SJSA1 (cell line): ENCODE measurements at regions not wholly inside any gene's neighbourhood (a gene's known extent, or its start where the extent isn't known, plus 50 kb on each side); places are given as distances from the start of the nearest gene placed in this dataset.
A peak's percentile ranks its signal among the peaks of the same experiment; 100 is the strongest.
"Not testable (repeated sequence)": the region's sequence is repeated elsewhere in the genome, so short reads cannot be mapped to it uniquely, and the experiment has no call there.

Experiments used
- DNase-seq, 2 experiments: peaks; one replicate each; pipeline ENCODE4 v3.0.0-alpha.2; 2015 to 2020; ENCODE audit warnings: low spot score in 2 of 2, low read depth in 1 of 2
- H3K27ac ChIP-seq: fragments of 250-450 bp; sonication (Bioruptor Pico); 2 replicates; pipeline ENCODE4 v1.5.1; 2020; ENCODE audit warnings: mild to moderate bottlenecking, moderate library complexity
- H3K27me3 ChIP-seq: fragments of 250-450 bp; sonication (Bioruptor Pico); replicated peaks from 2 replicates; pipeline ENCODE4 v1.5.1; 2020; ENCODE audit warnings: mild to moderate bottlenecking, moderate library complexity
- H3K36me3 ChIP-seq: fragments of 250-450 bp; sonication (Bioruptor Pico); 2 replicates; pipeline ENCODE4 v1.5.1; 2020; ENCODE audit warnings: mild to moderate bottlenecking
- H3K4me1 ChIP-seq: fragments of 250-450 bp; sonication (Bioruptor Pico); replicated peaks from 2 replicates; pipeline ENCODE4 v1.6.1; 2021; ENCODE audit warnings: mild to moderate bottlenecking
- H3K4me3 ChIP-seq: fragments of 250-450 bp; sonication (Bioruptor Pico); 2 replicates; pipeline ENCODE4 v1.5.1; 2020; ENCODE audit warnings: mild to moderate bottlenecking
- H3K9me3 ChIP-seq: fragments of 250-450 bp; sonication (Bioruptor Pico); replicated peaks from 2 replicates; pipeline ENCODE4 v1.5.1; 2020; ENCODE audit warnings: mild to moderate bottlenecking

DNA sequence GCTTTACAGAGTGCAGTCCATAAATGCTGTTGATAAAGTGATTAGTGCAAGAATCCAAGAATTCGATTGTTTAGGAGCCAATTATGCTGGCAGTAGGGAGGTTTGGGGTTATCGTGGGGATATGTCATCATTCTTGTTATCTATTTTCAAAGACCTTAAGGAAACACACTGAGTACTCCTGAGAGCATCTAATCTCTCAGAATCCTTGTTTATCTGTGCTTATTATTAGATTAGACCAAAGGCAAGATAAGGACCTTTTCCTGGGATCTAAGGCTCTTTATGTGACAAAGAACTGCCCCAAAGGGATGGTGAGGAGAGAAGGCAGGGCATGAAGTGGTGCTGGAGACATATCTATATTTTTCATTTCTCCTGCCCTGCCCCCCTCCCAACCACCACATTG, 139.1 kb downstream of the TSEN15 start:
- Histone ChIP-seq H3K27me3 (peaks cover 20% of the 10 kb centered on the region), H3K27ac (no peak overlapping the region), H3K36me3 (no peaks in the 10 kb centered on the region), H3K9me3 (no peaks in the 10 kb centered on the region), H3K4me1 (no peaks in the 10 kb centered on the region), H3K4me3 (no peak overlapping the region)
- no peak for DNase-seq

DNA sequence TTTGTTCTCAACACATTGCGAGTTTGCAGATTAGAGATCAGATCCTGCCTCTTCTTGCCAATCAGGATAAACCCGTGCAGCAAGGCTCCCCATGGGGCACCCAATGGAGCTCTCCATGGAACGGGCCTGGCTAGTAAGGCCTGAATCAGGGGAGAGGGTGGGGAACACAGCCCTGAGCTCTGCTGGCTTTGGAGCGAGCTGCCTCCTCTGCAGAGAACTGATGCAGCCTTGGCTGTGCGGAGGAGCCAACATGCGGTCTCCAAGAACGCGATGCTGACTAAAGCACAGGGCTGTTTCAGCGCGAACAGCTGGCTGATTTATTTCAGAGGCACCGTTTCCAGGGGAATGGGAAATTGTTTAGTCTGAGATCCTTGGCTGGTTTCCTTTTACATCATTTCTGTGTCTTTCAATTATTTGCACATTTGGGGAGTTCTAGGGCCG, 139.7 kb downstream of the TSEN15 start:
- Histone ChIP-seq H3K27me3 (peaks cover 20% of the 10 kb centered on the region), H3K4me1 (no peaks in the 10 kb centered on the region), H3K27ac (no peak overlapping the region), H3K36me3 (no peaks in the 10 kb centered on the region), H3K9me3 (no peaks in the 10 kb centered on the region), H3K4me3 (no peak overlapping the region)
- DNase-seq: no peak

DNA sequence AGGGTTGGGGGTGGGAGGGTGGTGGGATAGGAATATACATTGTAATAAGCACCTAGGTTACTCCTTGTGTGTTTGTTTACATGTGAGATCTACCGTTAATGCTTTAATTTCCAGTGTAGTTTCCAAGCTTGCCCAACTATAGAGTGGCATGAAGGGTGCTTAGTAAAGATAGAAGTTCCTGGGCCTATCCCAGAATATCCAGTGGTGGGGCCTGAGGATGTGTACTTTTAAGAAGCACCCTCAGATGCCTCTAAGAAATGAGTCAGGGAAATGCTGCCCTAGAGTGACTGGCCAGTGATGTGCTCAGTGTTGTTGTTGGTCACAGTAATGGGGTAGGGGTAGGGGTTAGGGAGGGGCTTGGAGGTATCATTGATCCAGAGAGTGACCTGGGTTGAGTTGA, 141.3 kb downstream of the TSEN15 start:
- Histone ChIP-seq H3K36me3 (no peaks in the 10 kb centered on the region), H3K9me3 (no peaks in the 10 kb centered on the region), H3K4me3 (no peak overlapping the region), H3K27me3 (peaks cover 20% of the 10 kb centered on the region), H3K4me1 (no peaks in the 10 kb centered on the region), H3K27ac (no peak overlapping the region)
- DNase-seq: no peak

DNA sequence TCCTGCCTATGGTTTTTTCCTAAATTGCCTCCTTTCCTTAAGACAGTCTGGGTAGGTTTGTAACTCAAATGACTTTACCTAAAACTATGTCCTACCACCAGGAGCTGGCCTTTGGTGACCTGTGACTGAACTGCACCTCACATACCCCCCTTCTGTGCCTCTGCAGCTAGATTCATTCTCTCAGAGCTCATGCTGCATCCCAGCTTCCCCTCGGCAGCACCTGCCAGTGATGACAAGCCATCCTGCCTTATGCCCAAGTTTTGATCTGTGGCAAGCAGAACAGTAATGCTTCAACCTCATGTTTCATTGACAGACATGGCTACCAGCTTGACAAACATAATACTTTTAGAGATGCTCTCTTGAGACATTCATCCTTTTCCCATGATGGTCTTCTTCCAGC, 141.9 kb downstream of the TSEN15 start:
- no peak for DNase-seq
- H3K36me3 ChIP-seq: no peaks in the 10 kb centered on the region
- H3K27me3 ChIP-seq: peaks cover 20% of the 10 kb centered on the region
- H3K4me1 ChIP-seq: no peaks in the 10 kb centered on the region
- H3K9me3 ChIP-seq: no peaks in the 10 kb centered on the region
- H3K4me3 ChIP-seq: no peak overlapping the region
- H3K27ac ChIP-seq: no peak overlapping the region

DNA sequence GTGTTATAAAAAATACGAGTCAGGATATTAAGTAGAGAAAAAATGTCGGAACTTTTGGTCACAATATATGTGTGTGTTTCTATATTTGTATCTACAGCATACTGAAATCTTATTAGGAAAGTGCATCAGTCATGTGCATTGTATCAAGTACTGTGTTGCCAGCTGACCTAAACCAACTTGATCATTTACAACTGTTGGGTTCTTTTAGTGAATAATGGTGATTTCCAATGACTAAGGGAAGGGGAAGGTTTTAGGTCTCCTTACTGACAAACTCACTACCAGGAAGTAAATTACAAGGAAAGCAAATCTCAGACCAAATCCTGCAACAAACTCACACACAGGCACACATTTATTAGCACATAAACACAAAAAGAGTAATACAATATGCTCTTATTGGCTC, 142.7 kb downstream of the TSEN15 start:
- no peaks in the 10 kb centered on the region for H3K9me3 ChIP-seq
- no peaks in the 10 kb centered on the region for H3K4me1 ChIP-seq
- no peak overlapping the region for H3K27ac ChIP-seq
- H3K36me3 ChIP-seq: no peaks in the 10 kb centered on the region
- H3K27me3 ChIP-seq: peaks cover 19% of the 10 kb centered on the region
- no peak overlapping the region for H3K4me3 ChIP-seq
- DNase-seq: no peak

DNA sequence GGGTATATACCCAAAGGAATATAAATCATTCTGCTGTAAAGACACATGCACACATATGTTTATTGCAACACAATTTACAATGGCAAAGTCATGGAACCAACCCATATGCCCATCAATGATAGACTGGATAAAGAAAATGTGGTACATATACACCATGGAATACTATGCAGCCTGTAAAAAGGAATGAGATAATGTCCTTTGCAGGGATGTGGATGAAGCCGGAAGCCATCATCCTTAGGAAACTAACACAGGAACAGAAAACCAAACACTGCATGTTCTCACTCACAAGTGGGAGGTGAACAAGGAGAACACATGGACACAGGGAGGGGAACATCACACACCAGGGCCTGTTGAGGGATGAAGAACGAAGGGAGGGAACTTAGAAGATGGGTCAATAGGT, 144.2 kb downstream of the TSEN15 start:
- not testable (repeated sequence) for H3K4me1 ChIP-seq, DNase-seq, H3K4me3 ChIP-seq, H3K27ac ChIP-seq, H3K36me3 ChIP-seq, H3K9me3 ChIP-seq, H3K27me3 ChIP-seq

DNA sequence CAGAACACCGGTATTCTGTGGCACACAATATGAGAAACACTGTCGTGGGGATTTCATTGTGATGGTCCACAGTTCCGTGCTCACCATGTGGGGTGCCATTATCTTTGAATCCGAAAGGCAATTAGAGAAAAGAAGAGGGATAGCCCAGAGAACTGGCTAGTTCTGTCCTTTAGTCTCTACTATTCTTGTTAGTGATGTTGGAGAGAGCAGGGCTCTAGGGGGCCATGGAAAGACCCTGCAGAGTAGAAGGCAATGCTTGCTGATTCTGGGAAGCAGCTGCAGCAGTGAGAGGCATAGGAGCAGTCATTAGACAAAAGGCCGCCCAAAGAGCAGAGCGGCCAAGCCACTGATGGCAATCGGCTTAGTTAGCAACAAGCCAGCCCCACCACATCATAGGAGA, 146.3 kb downstream of the TSEN15 start:
- no peaks in the 10 kb centered on the region for H3K9me3 ChIP-seq
- no peak overlapping the region for H3K27ac ChIP-seq
- H3K36me3 ChIP-seq: no peaks in the 10 kb centered on the region
- no peak for DNase-seq
- no peak overlapping the region for H3K4me3 ChIP-seq
- no peaks in the 10 kb centered on the region for H3K27me3 ChIP-seq
- H3K4me1 ChIP-seq: no peaks in the 10 kb centered on the region

DNA sequence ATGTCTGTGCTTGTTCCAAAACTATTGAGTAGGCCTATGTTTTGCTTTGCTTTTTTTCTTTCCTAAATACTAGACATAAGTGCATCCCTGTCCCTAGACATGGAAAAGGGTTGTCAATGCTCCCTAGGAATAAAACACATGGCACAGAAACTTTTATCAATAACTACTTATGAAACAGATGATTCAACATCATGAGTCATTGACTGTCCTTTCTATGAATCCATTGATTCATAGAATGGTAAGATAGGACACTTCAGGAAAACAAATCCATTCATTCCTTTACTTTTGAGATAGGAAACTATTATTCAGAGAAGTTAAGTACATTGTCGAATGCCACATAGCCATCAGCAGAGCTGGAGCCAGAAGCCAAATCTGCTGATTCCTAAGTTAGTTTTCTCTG, 147.5 kb downstream of the TSEN15 start:
- no peak for DNase-seq
- Histone ChIP-seq H3K36me3 (no peaks in the 10 kb centered on the region), H3K4me3 (no peak overlapping the region), H3K4me1 (no peaks in the 10 kb centered on the region), H3K27ac (no peak overlapping the region), H3K9me3 (no peaks in the 10 kb centered on the region), H3K27me3 (no peaks in the 10 kb centered on the region)

DNA sequence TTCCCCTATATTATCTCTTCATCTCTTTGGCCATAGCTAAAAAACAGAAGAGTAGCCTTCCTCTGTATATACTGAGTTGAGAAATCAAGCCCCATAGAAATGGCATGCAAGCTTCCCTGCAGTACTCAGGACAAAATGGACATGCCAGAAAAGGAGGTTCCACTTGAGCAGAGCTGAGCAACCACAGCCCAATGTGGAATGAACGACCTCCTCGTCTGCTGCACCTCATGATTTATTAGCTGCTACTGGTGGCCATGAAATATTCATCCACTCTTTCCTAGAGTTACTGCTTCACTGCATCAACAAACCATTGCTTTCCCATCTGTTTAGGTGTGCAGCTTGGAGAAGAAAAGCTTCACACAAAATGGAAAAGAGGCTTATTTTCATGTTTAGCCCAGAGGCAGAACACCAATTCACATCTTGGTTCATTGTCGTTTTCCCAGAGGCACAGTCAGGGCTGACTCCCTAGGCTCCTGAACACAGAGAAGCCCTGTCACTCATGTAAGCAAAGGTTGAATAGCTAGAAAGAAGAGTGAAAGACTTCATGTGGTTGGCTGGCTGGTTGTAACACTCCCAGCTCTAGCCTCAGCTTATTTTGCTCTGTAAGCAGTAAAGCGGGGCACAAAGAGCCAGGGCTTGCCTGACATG, 148.0 kb downstream of the TSEN15 start:
- H3K9me3 ChIP-seq: no peaks in the 10 kb centered on the region
- H3K4me3 ChIP-seq: no peak overlapping the region
- H3K4me1 ChIP-seq: no peaks in the 10 kb centered on the region
- no peak for DNase-seq
- no peak overlapping the region for H3K27ac ChIP-seq
- no peaks in the 10 kb centered on the region for H3K27me3 ChIP-seq
- H3K36me3 ChIP-seq: no peaks in the 10 kb centered on the region

DNA sequence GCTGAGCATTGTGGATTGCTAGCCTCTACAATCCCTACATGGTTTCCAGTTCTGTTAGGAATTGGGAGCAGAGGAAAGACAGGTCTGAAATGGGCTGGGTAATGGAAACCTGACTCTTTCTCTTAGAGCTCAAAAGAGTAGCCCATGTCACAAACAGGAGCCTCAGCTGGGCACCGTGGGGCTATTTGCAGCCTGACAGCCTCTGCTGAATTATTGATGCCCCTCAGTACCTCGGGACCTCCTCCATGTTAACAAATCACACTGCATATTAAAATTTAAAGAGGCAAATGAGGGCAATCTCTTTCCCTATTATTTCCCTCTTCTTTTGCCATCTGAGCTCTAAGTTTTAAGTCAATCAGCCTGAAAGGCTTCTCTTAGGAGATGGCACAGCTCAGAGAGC, 157.1 kb downstream of the TSEN15 start:
- Histone ChIP-seq H3K4me3 (no peak overlapping the region), H3K36me3 (no peaks in the 10 kb centered on the region), H3K27me3 (no peaks in the 10 kb centered on the region), H3K4me1 (peaks cover 8% of the 10 kb centered on the region), H3K9me3 (no peaks in the 10 kb centered on the region), H3K27ac (no peak overlapping the region)
- DNase-seq: no peak

DNA sequence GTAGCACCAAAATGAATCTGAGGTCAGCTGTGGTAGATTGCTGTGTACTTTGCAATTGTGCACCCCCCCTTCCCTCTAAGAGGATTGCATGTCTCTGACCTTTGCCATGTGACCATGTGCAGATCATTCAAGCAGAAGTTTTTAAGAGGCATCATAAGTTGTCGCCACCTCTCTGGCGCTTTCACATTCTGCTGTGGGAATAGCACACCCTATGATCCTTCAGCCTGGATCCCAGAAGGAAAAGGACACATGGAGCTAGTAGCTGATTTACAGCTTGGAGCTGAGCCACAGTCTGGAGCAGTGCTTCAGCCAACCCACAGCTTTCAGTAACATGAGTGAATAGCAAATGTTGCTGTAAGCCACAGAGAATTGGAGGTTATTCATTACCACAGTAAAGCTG, 158.5 kb downstream of the TSEN15 start:
- Histone ChIP-seq H3K27me3 (no peaks in the 10 kb centered on the region), H3K9me3 (no peaks in the 10 kb centered on the region), H3K4me1 (peaks cover 8% of the 10 kb centered on the region), H3K36me3 (no peaks in the 10 kb centered on the region), H3K27ac (no peak overlapping the region), H3K4me3 (no peak overlapping the region)
- DNase-seq: no peak

DNA sequence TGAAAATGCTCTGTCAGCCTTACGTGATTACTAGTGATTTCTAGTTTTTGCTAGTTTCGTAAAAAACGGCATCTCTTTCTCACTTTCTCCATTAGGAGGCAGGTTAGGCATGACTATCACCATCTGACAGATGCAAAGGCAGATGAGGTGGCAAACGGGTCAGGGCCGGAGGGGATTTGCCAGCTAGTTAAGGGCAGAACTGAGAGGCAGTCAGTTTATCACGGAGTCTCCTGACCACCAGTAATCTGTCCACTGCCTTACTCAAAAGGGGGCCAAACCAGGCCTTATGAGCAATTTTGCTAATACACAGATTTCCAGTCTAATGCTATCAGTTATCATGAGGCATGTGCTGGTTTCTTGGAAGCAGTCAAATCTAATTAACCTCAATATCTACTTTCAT, 159.3 kb downstream of the TSEN15 start:
- Histone ChIP-seq H3K27me3 (no peaks in the 10 kb centered on the region), H3K27ac (no peak overlapping the region), H3K4me3 (no peak overlapping the region), H3K4me1 (peaks cover 8% of the 10 kb centered on the region), H3K36me3 (no peaks in the 10 kb centered on the region), H3K9me3 (no peaks in the 10 kb centered on the region)
- no peak for DNase-seq

DNA sequence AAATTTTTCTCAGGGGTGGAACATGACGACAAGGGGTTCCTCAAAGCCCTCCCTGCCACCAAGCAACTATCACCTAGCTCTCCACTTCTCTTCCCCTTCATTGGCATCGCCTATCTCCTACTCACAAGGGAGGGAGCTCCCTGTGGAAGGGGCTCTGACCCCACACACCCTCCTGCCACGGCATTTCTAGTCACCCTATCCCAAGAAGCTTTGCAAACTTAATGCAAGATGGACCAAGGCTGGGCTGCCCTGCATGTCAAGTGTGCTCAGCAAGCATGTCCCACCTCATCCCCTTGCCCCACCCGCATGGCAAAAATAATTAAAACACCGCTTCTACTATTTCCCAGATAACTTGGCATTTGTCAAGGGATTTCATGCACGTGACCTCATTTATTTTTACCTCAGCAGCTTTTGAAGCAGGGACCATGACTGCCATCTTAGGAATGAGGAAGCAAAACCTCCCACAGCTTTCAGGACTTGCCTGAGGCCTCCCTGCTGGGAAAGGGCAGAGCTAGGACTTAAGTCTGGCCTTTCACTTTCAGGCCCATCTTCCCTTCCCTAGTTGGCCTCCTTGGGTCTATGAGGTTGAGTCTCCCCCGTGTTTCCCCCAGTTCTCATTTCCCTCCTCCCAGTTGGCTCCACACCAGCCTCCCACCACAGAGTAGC, 161.3 kb downstream of the TSEN15 start:
- Histone ChIP-seq H3K27me3 (no peaks in the 10 kb centered on the region), H3K4me1 (peaks cover 8% of the 10 kb centered on the region), H3K36me3 (no peaks in the 10 kb centered on the region), H3K4me3 (no peak overlapping the region), H3K9me3 (no peaks in the 10 kb centered on the region), H3K27ac (peak overlapping the region; percentile 59)
- peak; percentile 53 to 57 for DNase-seq

DNA sequence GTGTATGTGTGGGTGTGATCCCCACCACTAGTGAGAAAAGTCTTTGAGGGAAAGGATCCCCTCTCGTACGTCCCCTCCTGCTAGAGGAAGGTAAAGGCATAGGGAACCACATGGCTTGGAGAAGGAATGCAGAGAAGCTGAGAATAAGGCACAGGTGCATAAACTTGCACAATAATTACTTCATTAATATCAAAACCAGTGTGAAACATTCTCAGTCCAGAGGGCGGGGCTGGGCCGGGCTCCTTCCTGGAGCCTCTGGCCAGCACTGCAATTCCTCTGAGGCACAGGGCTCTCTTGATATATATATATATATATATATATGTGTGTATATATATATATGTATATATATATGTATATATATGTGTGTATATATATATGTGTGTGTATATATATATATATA, 162.6 kb downstream of the TSEN15 start:
- DNase-seq: no peak
- Histone ChIP-seq H3K27me3 (no peaks in the 10 kb centered on the region), H3K36me3 (no peaks in the 10 kb centered on the region), H3K4me3 (no peak overlapping the region), H3K9me3 (no peaks in the 10 kb centered on the region), H3K4me1 (peaks cover 8% of the 10 kb centered on the region), H3K27ac (no peak overlapping the region)
